Urothelium cell line (cell line): ENCODE measurements at regions not wholly inside any gene's neighbourhood (a gene's known extent, or its start where the extent isn't known, plus 50 kb on each side); places are given as distances from the start of the nearest gene placed in this dataset.

ENCODE experiments used
- DNase-seq: peaks from one replicate; pipeline ENCODE4 v3.0.0; 2011; ENCODE audit warnings: low spot score, mixed read lengths
- FAIRE-seq: peaks from 2 replicates; lab custom pipeline; 2011; peaks lifted over from hg19 to GRCh38; lab: Jason Lieb, UNC

- FAIRE-seq (no peak), DNase-seq (no peak)
Measured at GRCh38 chr6:130754786-130755367, 72.3 kb upstream of the SMLR1 start.

DNA sequence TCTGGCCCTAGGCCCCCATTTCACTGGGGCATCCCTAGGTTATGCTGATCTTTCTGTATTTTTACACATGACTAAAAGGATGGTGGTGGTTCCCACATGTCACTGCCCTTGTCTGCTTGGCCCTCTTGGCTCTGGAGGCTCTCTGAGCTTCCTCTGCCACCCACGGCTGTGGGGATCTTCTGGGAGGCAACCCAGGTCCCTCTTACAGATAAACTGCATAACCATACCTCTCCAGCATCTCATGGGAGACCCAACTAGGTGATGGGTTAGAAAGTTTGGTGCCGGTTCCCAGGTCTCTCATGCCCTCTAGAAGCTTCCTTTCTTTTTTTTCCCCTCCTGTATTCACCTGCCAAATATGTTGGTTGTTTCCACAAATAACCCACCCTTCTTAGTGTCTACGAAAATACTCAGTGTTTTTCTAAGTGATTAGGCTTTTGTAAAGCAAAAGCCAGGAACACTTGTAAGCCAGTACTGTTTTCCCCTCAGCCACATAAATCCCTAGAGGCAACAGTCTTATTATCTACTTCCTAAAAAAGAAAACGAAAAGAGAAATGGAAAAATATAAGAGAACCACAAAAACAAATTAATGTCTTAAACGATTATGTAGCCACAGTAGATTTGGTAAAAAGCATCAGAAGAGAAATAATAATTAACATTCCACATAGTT, 71.7 kb upstream of the SMLR1 start:
- FAIRE-seq (no peak), DNase-seq (no peak)

GRCh38 chr6:130756824-130757223, 70.4 kb upstream of the SMLR1 start:
- DNase-seq (no peak), FAIRE-seq (no peak)

DNA sequence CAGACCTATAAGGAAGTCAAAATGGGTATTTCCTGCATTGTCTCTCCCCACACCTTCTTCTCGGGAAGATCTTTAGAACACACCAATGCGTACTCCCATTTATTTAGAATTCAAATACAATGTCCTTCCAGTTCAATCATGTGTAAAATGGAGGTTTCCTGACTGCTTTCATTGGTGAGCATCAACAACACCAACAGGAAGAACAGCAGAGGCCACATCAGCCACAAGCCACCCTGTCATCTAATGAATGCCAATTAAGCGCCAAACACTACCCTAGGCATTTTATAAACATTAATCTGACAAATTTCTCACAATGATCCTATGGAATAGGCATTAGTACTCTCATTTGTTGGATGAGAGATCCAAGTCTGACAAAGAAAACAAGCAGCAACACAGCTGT, 68.4 kb upstream of the SMLR1 start:
- no peak for DNase-seq

GRCh38 chr6:130760006-130760405, 67.2 kb upstream of the SMLR1 start:
- no peak for FAIRE-seq
- DNase-seq = peak; percentile 61

More for the DNA sequence above, 68.4 kb upstream of the SMLR1 start:
- no peak for FAIRE-seq

DNA sequence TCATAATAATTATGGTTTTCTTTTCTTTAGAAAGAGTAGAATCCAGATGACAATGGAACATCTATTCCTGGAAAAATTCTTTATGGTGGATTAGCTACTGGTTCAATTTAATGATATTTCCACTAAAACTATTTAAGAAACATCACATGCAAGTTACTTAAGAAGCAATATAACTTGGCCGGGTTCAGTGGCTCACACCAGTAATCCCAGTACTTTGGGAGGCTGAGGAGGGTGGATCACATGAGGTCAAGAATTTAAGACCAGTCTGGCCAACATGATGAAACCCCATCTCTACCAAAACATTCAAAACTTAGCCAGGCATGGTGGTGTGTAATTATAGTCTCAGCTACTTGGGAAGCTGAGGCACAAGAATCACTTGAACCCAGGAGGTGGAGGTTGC, 65.9 kb upstream of the SMLR1 start:
- FAIRE-seq = no peak
- DNase-seq = no peak

GRCh38 chr6:130765181-130765727, 62.0 kb upstream of the SMLR1 start:
- FAIRE-seq = no peak
- DNase-seq = no peak

- DNase-seq (no peak), FAIRE-seq (no peak)
Measured at GRCh38 chr6:130766239-130767144, 60.7 kb upstream of the SMLR1 start.

DNA sequence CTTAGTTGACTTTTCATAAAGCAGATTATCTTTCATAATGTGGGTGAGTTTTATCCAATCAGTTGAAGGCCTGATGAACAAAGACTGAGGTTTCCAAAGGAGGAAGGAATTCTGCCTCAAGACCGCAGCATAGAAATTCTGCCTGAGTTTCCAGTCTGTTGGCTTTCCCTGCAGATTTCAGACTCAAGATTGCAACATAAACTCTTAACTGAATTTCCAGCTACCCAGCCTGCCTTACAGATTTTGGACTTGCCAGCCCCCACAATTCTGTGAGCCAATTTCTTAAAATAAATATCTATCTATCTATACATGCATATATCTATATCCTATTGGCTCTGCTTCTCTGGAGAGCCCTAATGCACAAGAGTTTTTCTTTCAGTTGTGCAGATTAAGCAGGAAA, 57.3 kb upstream of the SMLR1 start:
- FAIRE-seq (no peak), DNase-seq (no peak)

DNA sequence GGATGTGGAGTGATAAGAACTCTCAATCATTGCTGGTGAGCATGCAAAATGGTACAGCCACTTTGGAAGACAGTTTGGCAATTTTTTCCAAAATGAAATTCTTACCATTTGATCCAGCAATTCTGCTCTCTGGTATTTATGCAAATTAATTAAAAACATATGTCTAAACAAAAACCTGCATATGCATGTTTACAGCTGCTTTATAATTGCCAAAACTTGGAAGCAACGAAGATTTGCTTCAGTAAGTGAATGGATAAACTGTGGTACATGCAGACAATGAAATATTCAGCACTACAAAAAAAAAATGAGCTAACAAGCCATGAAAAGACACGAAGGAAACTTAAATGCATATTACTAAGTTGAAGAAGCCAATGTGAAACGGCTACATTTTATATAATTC, 55.5 kb upstream of the SMLR1 start:
- FAIRE-seq (no peak), DNase-seq (no peak)

DNA sequence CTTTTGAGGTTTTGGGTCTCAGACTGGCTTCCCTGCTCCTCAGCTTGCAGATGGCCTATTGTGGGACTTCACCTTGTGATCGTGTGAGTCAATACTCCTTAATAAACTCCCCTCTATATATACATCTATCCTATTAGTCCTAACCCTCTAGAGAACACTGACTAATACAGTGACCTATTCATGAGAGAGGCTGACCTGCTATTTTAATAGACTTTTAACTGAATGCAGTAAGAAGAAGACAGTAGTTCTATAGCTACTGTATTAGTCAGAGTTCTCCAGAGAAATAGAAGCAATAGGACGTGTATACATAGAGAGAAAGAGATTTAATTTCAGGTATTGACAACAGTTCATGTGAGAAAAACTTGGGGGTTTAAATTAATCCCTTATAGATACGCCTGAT, 53.3 kb upstream of the SMLR1 start:
- no peak for DNase-seq
- no peak for FAIRE-seq

- DNase-seq = no peak
- no peak for FAIRE-seq
Measured at GRCh38 chr6:130775411-130776012, 51.7 kb upstream of the SMLR1 start.

DNA sequence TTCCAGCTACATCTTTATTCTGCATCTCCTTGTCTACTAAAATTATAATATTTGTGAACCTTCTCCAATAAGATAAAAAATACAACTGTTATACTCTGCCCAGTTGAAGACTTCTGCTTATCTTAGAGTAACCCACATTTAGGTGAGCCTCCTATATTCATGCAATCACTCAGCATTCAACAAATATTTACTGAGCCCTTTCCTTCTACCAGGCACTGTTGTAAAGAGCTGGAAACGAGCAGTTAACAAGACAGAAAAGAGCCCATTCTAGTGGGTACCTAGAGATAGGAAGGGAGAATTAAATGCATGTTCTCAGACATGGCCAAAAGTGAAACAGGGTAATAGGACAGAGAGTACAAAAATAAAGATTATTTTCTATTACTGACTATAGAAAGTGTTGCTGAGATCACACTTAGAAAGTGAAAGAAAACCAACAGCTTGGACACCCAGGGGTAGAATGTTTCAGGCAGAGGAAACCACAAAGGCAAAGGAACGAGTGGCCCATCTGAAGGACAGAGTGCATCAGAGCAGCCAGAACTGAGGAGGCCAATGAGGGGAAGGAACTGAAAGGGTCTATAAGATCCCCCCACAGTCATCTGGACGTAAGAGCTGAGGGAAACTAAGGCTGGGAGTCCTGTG, 50.8 kb upstream of the SMLR1 start:
- DNase-seq (no peak), FAIRE-seq (no peak)
